Fibroblast of lung (primary cell): ENCODE measurements at regions not wholly inside any gene's neighbourhood (a gene's known extent, or its start where the extent isn't known, plus 50 kb on each side); places are given as distances from the start of the nearest gene placed in this dataset.

Experiments used
- DNase-seq, 2 donors: peaks; one replicate each; pipeline versions ENCODE4 v3.0.0 to v3.0.0-alpha.2; 2010; ENCODE audit warnings: low read depth in 2 of 2
- H2AFZ ChIP-seq: 2 replicates; pipeline ENCODE4 v1.5.1; 2012; ENCODE audit warnings: low read length, control low read depth, inconsistent platforms
- H3K27ac ChIP-seq: 2 replicates; pipeline ENCODE4 v1.5.1; 2011; ENCODE audit warnings: low read length, control low read depth; ENCODE audit not compliant: insufficient read depth
- H3K27me3 ChIP-seq: 2 replicates; pipeline ENCODE4 v1.5.1; 2011; ENCODE audit warnings: mild to moderate bottlenecking, low read length; ENCODE audit not compliant: control insufficient read depth, insufficient read depth
- H3K36me3 ChIP-seq: 2 replicates; pipeline ENCODE4 v1.5.1; 2011; ENCODE audit warnings: low read length; ENCODE audit not compliant: control insufficient read depth, insufficient read depth
- H3K4me1 ChIP-seq: 2 replicates; pipeline ENCODE4 v1.5.1; 2011; ENCODE audit warnings: low read length; ENCODE audit not compliant: control insufficient read depth, insufficient read depth; ENCODE audit errors: extremely low read depth
- H3K4me2 ChIP-seq: 2 replicates; pipeline ENCODE4 v1.5.1; 2011; ENCODE audit warnings: low read length, control low read depth; ENCODE audit not compliant: insufficient read depth; ENCODE audit errors: extremely low read depth
- H3K4me3 ChIP-seq, 4 experiments: fragments of 200-600 bp in 1 of 4; sonication (generic) in 1 of 4; replicated peaks in 1 of 4; 2 replicates each; pipeline ENCODE4 v1.5.1; 2011 to 2016; ENCODE audit warnings: low read length in 4 of 4, low read depth in 3 of 4, mild to moderate bottlenecking in 3 of 4, control low read depth in 2 of 4, inconsistent platforms in 1 of 4, mixed read lengths in 1 of 4; ENCODE audit not compliant: insufficient read depth in 1 of 4; ENCODE audit errors: control extremely low read depth in 1 of 4
- H3K79me2 ChIP-seq: 2 replicates; pipeline ENCODE4 v1.5.1; 2012; ENCODE audit warnings: mild to moderate bottlenecking, low read length, inconsistent platforms; ENCODE audit not compliant: control insufficient read depth, insufficient read depth
- H3K9ac ChIP-seq: 2 replicates; pipeline ENCODE4 v1.5.1; 2011; ENCODE audit warnings: mild to moderate bottlenecking, low read length, control low read depth; ENCODE audit not compliant: insufficient read depth
- H3K9me3 ChIP-seq: 2 replicates; pipeline ENCODE4 v1.5.1; 2012; ENCODE audit warnings: low read depth, low read length; ENCODE audit not compliant: control insufficient read depth, insufficient read depth
- H4K20me1 ChIP-seq: 2 replicates; pipeline ENCODE4 v1.5.1; 2011; ENCODE audit warnings: low read length; ENCODE audit not compliant: control insufficient read depth, insufficient read depth; ENCODE audit errors: extremely low read depth
- CTCF ChIP-seq, 2 donors: IDR thresholded peaks in 1 of 2; conservative IDR thresholded peaks in 1 of 2; 1 replicate in 1 of 2; 2 replicates in 1 of 2; pipeline ENCODE4 v1.5.1; 2011 to 2012; ENCODE audit warnings: low read length in 2 of 2, control low read depth in 1 of 2, inconsistent platforms in 1 of 2, low read depth in 1 of 2, mild to moderate bottlenecking in 1 of 2
- EZH2 ChIP-seq: IDR thresholded peaks from 2 replicates; pipeline ENCODE4 v1.5.1; 2012; ENCODE audit warnings: low read length, control low read depth, mild to moderate bottlenecking; ENCODE audit errors: missing control alignments

GRCh38 chr3:146861262-146861661 is 256.1 kb upstream of the PLSCR5 start:
- Histone ChIP-seq H3K4me1 (no peaks in the 10 kb centered on the region), H3K27ac (no peak overlapping the region), H4K20me1 (no peaks in the 10 kb centered on the region), H3K9ac (no peak overlapping the region), H3K9me3 (no peaks in the 10 kb centered on the region), H3K4me3 (no peak overlapping the region), H2AFZ (no peak overlapping the region), H3K4me2 (no peak overlapping the region), H3K27me3 (no peaks in the 10 kb centered on the region), H3K79me2 (no peaks in the 10 kb centered on the region), H3K36me3 (no peaks in the 10 kb centered on the region)
- TF ChIP-seq CTCF (conservative IDR thresholded peaks at IDR 0.05 in 1 of 2, IDR thresholded peaks at IDR 0.05 in 1 of 2; ENCODE audit: low read depth in 1 of 2, low read length in 2 of 2) (no peak), EZH2 (no peak)
- no peak for DNase-seq

GRCh38 chr3:146854523-146854922 is 249.4 kb upstream of the PLSCR5 start:
- no peak overlapping the region for H3K4me2 ChIP-seq
- H3K27ac ChIP-seq = no peak overlapping the region
- no peak for DNase-seq
- no peak overlapping the region for H3K9ac ChIP-seq
- no peaks in the 10 kb centered on the region for H3K36me3 ChIP-seq
- H3K4me1 ChIP-seq = no peaks in the 10 kb centered on the region
- no peak overlapping the region for H2AFZ ChIP-seq
- H4K20me1 ChIP-seq = no peaks in the 10 kb centered on the region
- no peak overlapping the region for H3K4me3 ChIP-seq
- H3K27me3 ChIP-seq = no peaks in the 10 kb centered on the region
- no peaks in the 10 kb centered on the region for H3K79me2 ChIP-seq
- H3K9me3 ChIP-seq = no peaks in the 10 kb centered on the region
- TF ChIP-seq CTCF (conservative IDR thresholded peaks at IDR 0.05 in 1 of 2, IDR thresholded peaks at IDR 0.05 in 1 of 2; ENCODE audit: low read depth in 1 of 2, low read length in 2 of 2) (no peak), EZH2 (no peak)

GRCh38 chr3:146851665-146852064 is 246.5 kb upstream of the PLSCR5 start:
- TF ChIP-seq CTCF (conservative IDR thresholded peaks at IDR 0.05 in 1 of 2, IDR thresholded peaks at IDR 0.05 in 1 of 2; ENCODE audit: low read depth in 1 of 2, low read length in 2 of 2) (no peak), EZH2 (no peak)
- H3K27me3 ChIP-seq = no peaks in the 10 kb centered on the region
- no peak for DNase-seq

More at GRCh38 chr3:146851665-146852064, 246.5 kb upstream of the PLSCR5 start:
- Histone ChIP-seq H3K36me3 (no peaks in the 10 kb centered on the region), H3K9ac (no peak overlapping the region), H3K4me2 (no peak overlapping the region), H3K4me3 (no peak overlapping the region), H3K27ac (no peak overlapping the region), H3K4me1 (no peaks in the 10 kb centered on the region), H3K79me2 (no peaks in the 10 kb centered on the region), H3K9me3 (no peaks in the 10 kb centered on the region), H2AFZ (no peak overlapping the region), H4K20me1 (no peaks in the 10 kb centered on the region)
